HG02623 (cell line): ENCODE measurements at regions not wholly inside any gene's neighbourhood (a gene's known extent, or its start where the extent isn't known, plus 50 kb on each side); places are given as distances from the start of the nearest gene placed in this dataset.

Experiments
- ATAC-seq: cut with Tn5 transposase; IDR thresholded peaks from one replicate; pipeline ENCODE4 v1.9.1; 2021; ENCODE audit warnings: moderate library complexity; ENCODE audit not compliant: unreplicated experiment

DNA sequence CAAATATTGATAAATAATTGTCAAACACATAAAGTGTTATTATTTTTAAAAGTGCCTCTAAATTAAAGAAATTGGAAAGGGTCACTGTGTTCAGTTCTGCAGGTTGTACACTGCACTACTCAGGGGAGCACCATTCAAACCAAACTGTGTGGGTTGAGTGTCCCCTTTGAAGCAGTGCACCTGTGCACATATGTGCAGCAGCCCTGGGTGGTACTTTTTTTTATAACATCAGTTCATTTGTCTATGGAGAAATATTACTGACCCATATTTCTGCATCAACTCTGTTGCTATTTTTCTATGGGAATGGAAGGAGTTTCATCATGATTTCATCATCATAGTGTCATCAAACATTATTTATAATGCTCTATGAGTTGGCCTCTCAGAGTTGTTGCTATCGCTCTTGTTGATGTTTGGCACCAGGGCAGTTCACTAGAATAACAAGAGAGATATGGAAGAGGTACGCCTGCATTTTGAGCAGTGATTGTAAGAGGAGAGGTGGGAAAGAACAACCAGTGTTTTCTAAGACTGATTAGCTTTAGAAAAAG is 457.6 kb downstream of the TFAP2A start:
- no peak for ATAC-seq

GRCh38 chr6:9948678-9949077 is 466.2 kb downstream of the TFAP2A start:
- ATAC-seq: no peak

- ATAC-seq: no peak
These were observed 470.9 kb downstream of the TFAP2A start for GRCh38 chr6:9943986-9944385.

DNA sequence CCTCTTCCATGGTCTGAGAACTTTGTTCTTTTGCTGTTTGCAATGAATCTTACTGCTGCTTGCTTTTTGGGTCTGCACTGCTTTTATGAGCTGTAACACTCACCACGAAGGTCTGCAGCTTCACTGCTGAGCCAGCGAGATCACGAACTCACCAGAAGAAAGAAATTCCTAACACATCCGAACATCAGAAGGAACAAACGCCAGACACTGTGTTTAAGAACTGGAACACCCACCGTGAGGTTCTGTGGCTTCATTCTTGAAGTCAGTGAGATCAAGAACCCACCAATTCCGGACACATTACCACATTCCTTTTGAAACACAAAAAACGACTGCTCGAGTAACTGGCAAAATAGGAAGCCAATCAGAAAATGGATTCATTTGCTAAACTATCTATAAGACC is 471.8 kb downstream of the TFAP2A start:
- ATAC-seq: no peak

- ATAC-seq: no peak
These were observed 472.7 kb downstream of the TFAP2A start for GRCh38 chr6:9942131-9942530.

DNA sequence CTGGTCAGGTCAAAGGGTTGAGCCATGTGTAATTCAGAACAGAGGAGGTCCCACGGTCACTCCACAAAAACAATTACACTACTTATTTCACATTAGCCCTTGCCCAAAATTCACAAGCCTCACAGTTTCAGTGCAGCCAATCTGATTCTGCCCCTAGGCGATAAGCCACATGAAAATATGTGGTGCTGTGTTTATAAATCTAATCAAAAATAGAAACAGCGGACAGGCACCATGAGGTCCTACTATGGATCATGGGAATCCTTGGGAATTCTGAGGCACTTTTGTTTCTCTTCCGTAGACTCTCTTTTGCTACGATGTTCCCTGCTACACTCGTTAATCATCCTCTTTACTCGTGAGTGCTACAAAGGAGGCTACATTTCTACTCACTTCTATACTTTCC is 476.1 kb downstream of the TFAP2A start:
- ATAC-seq: no peak

DNA sequence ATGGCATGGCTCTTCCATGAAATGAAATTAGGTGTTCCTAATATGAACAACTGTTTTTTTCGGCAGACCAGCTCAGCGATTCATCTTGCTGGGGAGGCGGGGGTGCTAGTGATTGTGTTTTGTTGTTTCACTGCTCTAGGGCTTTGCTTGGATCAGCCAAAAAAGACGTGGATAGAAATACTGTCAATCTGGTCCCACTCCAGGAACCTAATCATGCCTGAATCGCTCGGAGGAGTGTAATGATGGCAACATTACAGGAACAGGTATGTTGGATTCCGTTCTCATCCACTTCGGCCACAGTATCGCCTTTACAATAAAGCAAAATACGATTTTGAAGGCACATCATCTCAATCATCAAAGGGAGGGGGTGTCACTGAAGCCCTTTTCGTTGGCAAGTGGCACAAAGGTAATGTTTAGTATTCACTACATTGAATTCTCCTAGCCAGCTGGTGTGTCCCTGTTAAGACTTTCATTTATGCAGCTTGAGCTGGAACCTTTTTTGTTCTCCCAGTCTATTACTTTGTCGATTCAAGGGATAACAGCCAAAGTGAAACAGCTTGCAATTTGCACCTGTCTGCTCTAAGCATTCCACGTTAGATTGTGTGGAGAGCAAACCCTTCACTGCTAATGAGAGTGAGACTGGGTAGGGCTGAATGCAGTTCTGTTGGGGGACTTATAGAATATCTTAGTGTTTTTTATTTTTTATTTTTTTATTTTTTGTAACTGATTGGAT is 477.7 kb downstream of the TFAP2A start:
- ATAC-seq: no peak

- no peak for ATAC-seq
These were observed 478.3 kb downstream of the TFAP2A start for GRCh38 chr6:9936551-9936950.

GRCh38 chr6:9933677-9934076 is 481.2 kb downstream of the TFAP2A start:
- no peak for ATAC-seq

- ATAC-seq: no peak
These were observed 487.6 kb downstream of the TFAP2A start for GRCh38 chr6:9927275-9927674.

GRCh38 chr6:9924971-9925370 is 489.9 kb downstream of the TFAP2A start:
- ATAC-seq: no peak

GRCh38 chr6:9921366-9921765 is 493.5 kb downstream of the TFAP2A start:
- no peak for ATAC-seq

GRCh38 chr6:9914951-9915350 is 499.9 kb downstream of the TFAP2A start:
- no peak for ATAC-seq

DNA sequence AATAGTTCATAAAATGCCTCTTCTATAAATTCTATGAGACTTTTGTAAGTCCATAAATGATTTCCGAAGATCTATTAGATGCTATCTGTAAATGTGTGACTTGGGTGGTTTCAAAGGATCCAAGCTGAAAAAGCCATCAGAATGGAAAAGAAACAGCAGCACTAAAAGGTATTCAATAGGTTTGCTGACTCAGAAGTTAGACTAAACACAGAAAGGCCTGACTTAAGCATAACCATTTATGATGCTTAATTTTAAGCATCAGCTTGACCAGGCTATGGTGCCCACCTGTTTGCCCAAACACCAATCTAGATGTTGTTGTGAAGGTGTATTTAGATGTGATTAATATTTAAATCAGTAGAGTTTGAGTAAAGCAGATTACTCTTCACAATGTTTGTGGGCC is 513.5 kb downstream of the TFAP2A start:
- no peak for ATAC-seq

- no peak for ATAC-seq
These were observed 518.1 kb downstream of the TFAP2A start for GRCh38 chr6:9896806-9897205.

- ATAC-seq: no peak
These were observed 524.0 kb downstream of the TFAP2A start for GRCh38 chr6:9890893-9891292.

DNA sequence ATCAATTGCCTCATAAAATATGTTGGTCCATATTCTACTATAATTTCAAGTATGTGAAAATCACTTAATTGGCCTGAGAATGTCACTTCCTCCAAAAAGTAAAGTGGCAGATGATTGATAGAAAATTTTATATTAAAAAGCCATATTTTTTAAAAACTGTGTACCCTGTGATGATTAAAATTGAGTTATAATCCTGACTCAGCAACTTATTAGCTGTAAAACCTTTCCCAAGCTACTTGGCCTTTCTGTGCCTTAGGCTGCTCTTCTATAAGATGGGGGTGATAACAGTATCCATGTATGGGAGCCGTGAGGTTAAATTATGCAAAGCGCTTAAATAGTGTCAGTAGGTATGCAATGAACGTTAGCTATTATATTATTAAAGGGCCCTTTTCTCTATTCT is 524.4 kb downstream of the TFAP2A start:
- no peak for ATAC-seq

DNA sequence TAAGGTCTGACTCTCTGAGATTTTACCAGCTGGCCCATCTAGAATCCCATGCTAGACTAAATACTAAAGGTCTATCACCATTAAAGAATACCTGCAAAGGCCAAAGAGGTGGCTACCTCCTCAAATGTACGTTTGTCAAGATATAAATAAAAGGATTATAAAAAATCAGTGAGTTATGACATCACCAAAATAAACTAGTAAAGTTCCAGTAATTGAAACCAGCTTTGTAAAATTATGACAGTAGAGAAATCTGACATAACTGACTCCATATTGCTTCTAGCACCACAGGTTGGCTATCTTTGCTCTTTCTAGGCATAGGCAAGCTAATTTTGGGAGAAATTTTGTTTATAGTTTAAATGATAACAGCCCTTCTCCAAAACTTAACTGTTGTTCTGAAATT is 536.3 kb downstream of the TFAP2A start:
- ATAC-seq: no peak

DNA sequence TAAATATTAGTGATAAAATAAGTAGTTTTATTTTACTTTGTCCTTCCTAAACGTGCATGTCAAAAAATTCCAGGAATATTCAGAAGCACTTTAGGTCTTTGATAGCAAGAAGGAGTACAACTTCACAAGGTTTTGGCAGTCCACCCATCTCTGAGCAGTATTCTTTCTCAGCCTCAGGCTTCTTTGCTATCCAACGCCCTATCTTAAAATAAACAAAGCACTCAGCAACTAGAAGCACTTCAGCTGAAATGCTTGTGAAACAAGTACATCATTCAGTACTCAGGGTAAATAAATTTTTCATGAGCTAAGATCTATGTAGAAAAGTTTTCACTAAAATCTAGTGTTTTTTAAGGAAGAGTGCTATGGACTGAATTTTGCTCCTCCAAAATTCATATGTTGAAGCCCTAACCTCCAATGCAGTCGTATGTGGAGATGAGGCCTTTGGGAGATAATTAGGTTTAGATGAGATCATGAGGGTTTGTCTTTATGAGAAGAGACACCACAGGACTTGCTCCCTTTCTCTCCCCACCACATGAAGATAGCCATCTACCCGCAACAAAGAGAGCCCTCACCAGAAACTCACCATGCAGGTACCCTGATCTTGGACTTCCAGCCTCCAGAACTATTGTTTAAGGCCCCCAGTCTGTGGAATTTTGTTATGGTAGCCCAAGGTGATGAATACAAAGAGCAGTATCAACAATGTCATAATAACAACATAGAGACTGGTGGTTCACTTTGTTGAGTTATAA is 539.1 kb downstream of the TFAP2A start:
- no peak for ATAC-seq

- ATAC-seq: no peak
These were observed 552.2 kb downstream of the TFAP2A start for GRCh38 chr6:9862603-9863167.

DNA sequence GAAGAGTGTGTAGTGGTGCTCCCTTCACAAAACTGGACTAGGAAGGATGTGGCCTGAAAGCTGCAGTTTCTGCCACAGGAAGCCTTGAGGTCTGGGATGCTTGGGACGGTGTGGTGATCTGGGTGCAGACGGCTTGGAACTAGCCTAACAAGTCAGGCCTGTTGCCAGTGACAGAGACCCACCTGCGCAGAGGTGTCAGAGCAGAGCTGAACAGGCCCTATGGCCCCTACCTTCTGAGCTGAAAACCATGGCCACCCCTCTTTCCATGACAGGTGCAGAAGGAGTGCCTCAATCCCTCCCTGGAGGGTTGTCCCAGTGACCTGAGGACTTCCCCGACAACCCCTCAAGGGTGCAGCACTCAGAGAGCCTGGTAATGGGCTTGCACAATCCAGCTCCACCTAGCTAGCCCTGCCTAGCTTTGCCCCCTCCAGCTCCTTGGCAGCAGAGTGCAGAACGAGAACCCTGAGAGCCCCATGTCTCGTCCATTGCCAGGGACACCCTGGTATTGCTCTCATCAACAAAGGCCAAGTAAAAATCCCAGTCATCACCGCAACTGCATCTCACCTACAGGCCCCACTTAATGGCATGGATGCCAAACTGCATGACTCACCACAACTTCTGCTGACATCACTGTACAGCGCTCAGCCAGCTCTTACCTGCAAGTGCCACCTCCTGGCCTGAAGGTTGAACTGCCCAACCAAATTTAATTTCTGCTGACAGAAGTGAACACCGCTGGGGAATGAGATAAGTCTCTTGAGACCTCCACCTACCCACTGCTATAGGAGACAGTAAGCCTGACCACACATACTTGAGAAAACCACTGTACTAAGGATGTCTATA is 563.1 kb downstream of the TFAP2A start:
- no peak for ATAC-seq
